Panc1 (cell line): ENCODE measurements at regions not wholly inside any gene's neighbourhood (a gene's known extent, or its start where the extent isn't known, plus 50 kb on each side); places are given as distances from the start of the nearest gene placed in this dataset.

ENCODE experiments used
- ATAC-seq: fragments of 200-7000 bp; cut with Tn5 transposase; 2 replicates; pipeline ENCODE4 v1.9.1; 2020; ENCODE audit warnings: mild to moderate bottlenecking, moderate library complexity
- BruUV-seq: library from RNA; stranded (reverse); fragments of 400-500 nt; replicated peaks from 2 replicates; lab custom pipeline; 2021; lab: Mats Ljungman, UMichigan
- CTCF ChIA-PET: fragments of 300-600 bp; sonication (Branson Sonifier 250); formaldehyde crosslinking; loops from one replicate; lab custom pipeline; 2022; ENCODE audit warnings: antibody characterized with exemption; lab: Charles Lee
- POLR2A ChIA-PET: fragments of 300-600 bp; sonication (Branson Sonifier 250); formaldehyde crosslinking; loops from one replicate; lab custom pipeline; 2022; ENCODE audit warnings: antibody characterized with exemption; lab: Charles Lee
- DNase-seq: peaks from one replicate; pipeline ENCODE4 v3.0.0-alpha.2; 2010; ENCODE audit warnings: low read depth, low spot score
- H3K27ac ChIP-seq: 2 replicates; pipeline ENCODE4 v1.5.1; 2011; ENCODE audit warnings: mild to moderate bottlenecking, low read length, inconsistent platforms
- H3K27me3 ChIP-seq: fragments of 200-500 bp; sonication (Bioruptor generic); 2 replicates; pipeline ENCODE4 v1.6.0; 2014; ENCODE audit warnings: low read length, inconsistent platforms; ENCODE audit not compliant: control insufficient read depth, insufficient read depth
- H3K36me3 ChIP-seq: fragments of 200-500 bp; sonication (Bioruptor generic); 2 replicates; pipeline ENCODE4 v1.5.1; 2014; ENCODE audit warnings: inconsistent platforms, mild to moderate bottlenecking, low read length, moderate library complexity; ENCODE audit not compliant: control insufficient read depth, insufficient read depth
- H3K4me1 ChIP-seq: 2 replicates; pipeline ENCODE4 v1.5.1; 2011; ENCODE audit warnings: inconsistent platforms, mild to moderate bottlenecking, low read length, moderate library complexity; ENCODE audit not compliant: control insufficient read depth, insufficient read depth
- H3K4me3 ChIP-seq, 2 experiments: 2 replicates each; pipeline ENCODE4 v1.5.1; 2011 to 2012; ENCODE audit warnings: low read depth in 2 of 2, low read length in 2 of 2, mild to moderate bottlenecking in 2 of 2, inconsistent platforms in 1 of 2, moderate library complexity in 1 of 2
- H3K9me3 ChIP-seq: fragments of 200-500 bp; sonication (Bioruptor generic); 2 replicates; pipeline ENCODE4 v1.5.1; 2014; ENCODE audit warnings: low read depth, mild to moderate bottlenecking, inconsistent platforms, low read length, moderate library complexity; ENCODE audit not compliant: control insufficient read depth, insufficient read depth
- CTCF ChIP-seq: fragments of 450-650 bp; IDR thresholded peaks from 2 replicates; pipeline ENCODE4 v1.5.1; 2017; ENCODE audit warnings: mild to moderate bottlenecking
- POLR2AphosphoS5 ChIP-seq: IDR thresholded peaks from 2 replicates; pipeline ENCODE4 v1.6.1; 2012; ENCODE audit warnings: mild to moderate bottlenecking, low read depth, low read length, moderate library complexity
- REST ChIP-seq, 2 experiments: IDR thresholded peaks; 2 replicates each; pipeline ENCODE4 v1.6.1; 2011 to 2012; ENCODE audit warnings: low read depth in 2 of 2, control low read depth in 1 of 2, low read length in 1 of 2, mild to moderate bottlenecking in 1 of 2, moderate library complexity in 1 of 2; ENCODE audit not compliant: insufficient read depth in 1 of 2
- SIN3A ChIP-seq: IDR thresholded peaks from 2 replicates; pipeline ENCODE4 v1.6.1; 2012; ENCODE audit warnings: low read depth, mild to moderate bottlenecking, low read length, moderate library complexity, borderline replicate concordance; ENCODE audit not compliant: insufficient read depth
- TCF7L2 ChIP-seq: IDR thresholded peaks from 2 replicates; pipeline ENCODE4 v1.6.1; 2011; ENCODE audit warnings: mild to moderate bottlenecking, low read depth, low read length, inconsistent platforms
- in situ Hi-C: cut with HindIII; loops from 2 replicates; pipeline ENCODE4 v1.10.0; 2016; ENCODE audit warnings: low sequenced_read_pairs, low pct_unique_long_range_greater_than_20kb
- intact Hi-C: fragments of 100-400 bp; cut with micrococcal nuclease; formaldehyde crosslinking; loops from one replicate; pipeline ENCODE4 v1.10.0; 2022; ENCODE audit not compliant: unreplicated experiment

- no TSS peak for BruUV-seq
- no peak for ATAC-seq
- CTCF ChIA-PET = interaction anchor here (0.6 kb wide), 1 partner anchor 332 kb away, joined by 6 read pairs; no protein-coding TSS in a partner anchor
Observed at GRCh38 chr10:62744136-62744535, 60.4 kb upstream of the ADO start.

GRCh38 chr10:62745581-62745980 lies 58.9 kb upstream of the ADO start:
- H3K9me3 ChIP-seq = no peaks in the 10 kb centered on the region
- POLR2A ChIA-PET = no interaction called here
- no peak for DNase-seq

More at GRCh38 chr10:62744136-62744535, 60.4 kb upstream of the ADO start:
- Histone ChIP-seq H3K4me1 (no peaks in the 10 kb centered on the region), H3K27ac (no peak overlapping the region), H3K36me3 (no peaks in the 10 kb centered on the region), H3K27me3 (no peaks in the 10 kb centered on the region), H3K9me3 (no peaks in the 10 kb centered on the region), H3K4me3 (no peak overlapping the region)
- in situ Hi-C loops = no loop called here
- POLR2A ChIA-PET = no interaction called here
- intact Hi-C loops = no loop called here
- DNase-seq = no peak
- TF ChIP-seq CTCF (no peak), REST (IDR thresholded peaks at IDR 0.05; ENCODE audit: insufficient read depth in 1 of 2, low read depth in 2 of 2, low read length in 1 of 2) (no peak), TCF7L2 (no peak), POLR2AphosphoS5 (no peak), SIN3A (no peak)

More at GRCh38 chr10:62745581-62745980, 58.9 kb upstream of the ADO start:
- CTCF ChIA-PET = no interaction called here
- Histone ChIP-seq H3K36me3 (no peaks in the 10 kb centered on the region), H3K4me3 (no peak overlapping the region), H3K27ac (no peak overlapping the region), H3K4me1 (no peaks in the 10 kb centered on the region), H3K27me3 (no peaks in the 10 kb centered on the region)
- in situ Hi-C loops = no loop called here
- TF ChIP-seq CTCF = no peak
- intact Hi-C loops = no loop called here
- no TSS peak for BruUV-seq
- no peak for ATAC-seq
